K562 (cell line): ENCODE measurements at regions not wholly inside any gene's neighbourhood (a gene's known extent, or its start where the extent isn't known, plus 50 kb on each side); places are given as distances from the start of the nearest gene placed in this dataset.

Experiments used
- ATAC-seq: fragments of 200-7000 bp; cut with Tn5 transposase; 3 replicates; pipeline ENCODE4 v1.9.1; 2020; ENCODE audit warnings: moderate library complexity
- BruUV-seq: library from RNA; stranded (reverse); fragments of 400-500 nt; replicated peaks from 2 replicates; lab custom pipeline; 2021; lab: Mats Ljungman, UMichigan
- CTCF ChIA-PET: fragments of 300-600 bp; formaldehyde crosslinking; extraction: SDS; loops from one replicate; lab custom pipeline; 2021; ENCODE audit warnings: low intra/inter-chr PET ratio; lab: Yijun Ruan, JAX
- POLR2A ChIA-PET: fragments of 300-600, 350-650 bp; sonication (Branson Sonifier 250); formaldehyde crosslinking; extraction: SDS; loops from one replicate; lab custom pipeline; 2021; ENCODE audit warnings: antibody characterized with exemption, inconsistent platforms; lab: Yijun Ruan, JAX
- DNase-seq, 4 experiments: peaks; one replicate each; pipeline versions ENCODE4 v3.0.0 to v3.0.0-alpha.2; 2011 to 2018; ENCODE audit warnings: low spot score in 3 of 4, mixed read lengths in 3 of 4; ENCODE audit errors: extremely low read depth in 1 of 4
- FAIRE-seq: peaks from 2 replicates; lab custom pipeline; 2011; peaks lifted over from hg19 to GRCh38; lab: Jason Lieb, UNC
- H2AFZ ChIP-seq: 2 replicates; pipeline ENCODE4 v1.6.0; 2011; ENCODE audit warnings: low read depth, low read length, control low read depth, inconsistent platforms
- H3K27ac ChIP-seq: fragments of 200-600 bp; 3 replicates; pipeline ENCODE4 v1.8.0; 2011; ENCODE audit warnings: low read depth, mild to moderate bottlenecking, control low read depth, inconsistent platforms, low read length, moderate library complexity, mixed read lengths; ENCODE audit errors: extremely low read depth
- H3K27me3 ChIP-seq, 2 experiments: fragments of 300-600 bp in 1 of 2; 2 replicates in 1 of 2; 3 replicates in 1 of 2; pipeline versions ENCODE4 v1.6.0 to v1.8.0; 2011; ENCODE audit warnings: inconsistent platforms in 2 of 2, low read length in 2 of 2, mild to moderate bottlenecking in 1 of 2, mixed read lengths in 1 of 2, moderate library complexity in 1 of 2; ENCODE audit not compliant: control insufficient read depth in 2 of 2, insufficient read depth in 2 of 2
- H3K36me3 ChIP-seq: fragments of 300-600 bp; 3 replicates; pipeline ENCODE4 v1.8.0; 2011; ENCODE audit warnings: mild to moderate bottlenecking, low read length, inconsistent platforms; ENCODE audit not compliant: control insufficient read depth, insufficient read depth
- H3K4me1 ChIP-seq, 2 experiments: fragments of 200-600 bp in 1 of 2; replicated peaks in 1 of 2; 2 replicates in 1 of 2; 3 replicates in 1 of 2; pipeline versions ENCODE4 v1.5.1 to v1.8.0; 2011; ENCODE audit warnings: inconsistent platforms in 2 of 2, low read length in 2 of 2, mild to moderate bottlenecking in 1 of 2, mixed read lengths in 1 of 2, moderate library complexity in 1 of 2; ENCODE audit not compliant: control insufficient read depth in 2 of 2, insufficient read depth in 2 of 2
- H3K4me2 ChIP-seq: 2 replicates; pipeline ENCODE4 v1.6.1; 2011; ENCODE audit warnings: low read length, control low read depth, inconsistent platforms, mixed read lengths; ENCODE audit not compliant: insufficient read depth
- H3K4me3 ChIP-seq: fragments of 200-600 bp; sonication (generic), shearing (Covaris generic); 2 replicates; pipeline ENCODE4 v1.5.1; 2016; ENCODE audit warnings: control low read depth, inconsistent platforms
- H3K79me2 ChIP-seq: fragments of 200-600 bp; 3 replicates; pipeline ENCODE4 v1.8.0; 2011; ENCODE audit warnings: low read length, inconsistent platforms; ENCODE audit not compliant: control insufficient read depth, insufficient read depth
- H3K9ac ChIP-seq, 2 experiments: 2 replicates each; pipeline versions ENCODE4 v1.6.0 to v1.6.1; 2011; ENCODE audit warnings: low read depth in 2 of 2, low read length in 2 of 2, control low read depth in 1 of 2, inconsistent platforms in 1 of 2, mild to moderate bottlenecking in 1 of 2, mixed read lengths in 1 of 2; ENCODE audit not compliant: insufficient read depth in 1 of 2
- H3K9me1 ChIP-seq: one replicate; pipeline ENCODE4 v1.6.0; 2011; ENCODE audit warnings: inconsistent platforms, mild to moderate bottlenecking, low read length, moderate library complexity; ENCODE audit not compliant: control insufficient read depth, insufficient read depth
- H3K9me3 ChIP-seq: replicated peaks from 2 replicates; pipeline ENCODE4 v1.5.1; 2011; ENCODE audit warnings: low read depth, low read length, inconsistent platforms; ENCODE audit not compliant: control insufficient read depth, insufficient read depth
- H4K20me1 ChIP-seq: replicated peaks from 2 replicates; pipeline ENCODE4 v1.6.1; 2011; ENCODE audit warnings: low read length, inconsistent platforms, mixed read lengths; ENCODE audit not compliant: control insufficient read depth, insufficient read depth
- ARID3B ChIP-seq: fragments of 250-450 bp; sonication (Bioruptor Pico); IDR thresholded peaks from 2 replicates; pipeline ENCODE4 v1.4.0; 2020; ENCODE audit warnings: borderline replicate concordance
- EP400 ChIP-seq: fragments of 450-650 bp; IDR thresholded peaks from 2 replicates; pipeline ENCODE4 v1.6.1; 2017; ENCODE audit warnings: antibody characterized with exemption, mild to moderate bottlenecking, moderate library complexity
- ID3 ChIP-seq, 2 experiments: fragments of 250-450 bp in 1 of 2; fragments of 450-650 bp in 1 of 2; sonication (Bioruptor Pico) in 1 of 2; IDR thresholded peaks; 2 replicates each; pipeline versions ENCODE4 v1.6.1 to v1.8.0; 2016 to 2021; ENCODE audit warnings: mild to moderate bottlenecking in 2 of 2, moderate library complexity in 2 of 2, missing compliant biosample characterization in 1 of 2, missing genetic modification characterization in 1 of 2
- MTA3 ChIP-seq: fragments of 450-650 bp; formaldehyde crosslinking; IDR thresholded peaks from 2 replicates; pipeline ENCODE4 v1.6.1; 2017; ENCODE audit warnings: mild to moderate bottlenecking, borderline replicate concordance
- POLR2AphosphoS5 ChIP-seq: IDR thresholded peaks from 2 replicates; pipeline ENCODE4 v1.6.1; 2011; ENCODE audit warnings: mild to moderate bottlenecking, low read depth, low read length, moderate library complexity; ENCODE audit not compliant: control insufficient read depth, insufficient read depth
- SIX5 ChIP-seq, 2 experiments: IDR thresholded peaks; 2 replicates each; pipeline ENCODE4 v1.6.1; 2011; ENCODE audit warnings: low read length in 2 of 2, borderline replicate concordance in 1 of 2, low read depth in 1 of 2, mild to moderate bottlenecking in 1 of 2, moderate library complexity in 1 of 2; ENCODE audit not compliant: insufficient read depth in 1 of 2
- SMARCB1 ChIP-seq: IDR thresholded peaks from 2 replicates; pipeline ENCODE4 v1.6.1; 2011; ENCODE audit warnings: improper control_type of control experiment, low read depth; ENCODE audit not compliant: insufficient read length
- ZKSCAN1 ChIP-seq: fragments of 150-350 bp; IDR thresholded peaks from 2 replicates; pipeline ENCODE4 v1.6.1; 2016; ENCODE audit warnings: low read depth, low read length
- ZNF764 ChIP-seq: fragments of 250-450 bp; sonication (Bioruptor Pico); IDR thresholded peaks from 2 replicates; pipeline ENCODE4 v1.4.0; 2020; ENCODE audit warnings: low read depth, mild to moderate bottlenecking, moderate library complexity
- WGBS: fragments of 100-300 bp; shearing (Covaris generic); methylation state at CpG from one replicate; pipeline ENCODE4 v1.1.6; 2016; ENCODE audit warnings: low coverage, mixed read lengths; ENCODE audit not compliant: insufficient coverage; ENCODE audit errors: missing lambda C conversion rate; 5-methylcytosine and 5-hydroxymethylcytosine counted together
- in situ Hi-C: fragments of 300-500 bp; cut with MboI; formaldehyde crosslinking; loops from 4 replicates; pipeline ENCODE4 v1.15.0; 2018; ENCODE audit warnings: inconsistent platforms, mixed read lengths
- intact Hi-C: fragments of 100-400 bp; cut with micrococcal nuclease; formaldehyde crosslinking; loops from 2 replicates; pipeline ENCODE4 v1.14.2; 2022
- TF ChIP-seq, protein P1 (sequence below): fragments of 250-450 bp; sonication (Bioruptor Pico); IDR thresholded peaks from 2 replicates; pipeline ENCODE4 v1.8.0; 2022; ENCODE audit warnings: inconsistent platforms, mild to moderate bottlenecking, moderate library complexity, borderline replicate concordance

- TF ChIP-seq POLR2AphosphoS5: no peak
- no peak for TF ChIP-seq SMARCB1
- no peak for TF ChIP-seq ID3 (CRISPR knock-in tag; IDR thresholded peaks at IDR 0.05)
- no peak for TF ChIP-seq ID3 (tag; IDR thresholded peaks at IDR 0.05)
Observed at GRCh38 chr22:44409211-44409973, 88.6 kb downstream of the RTL6 start (continued).

DNA sequence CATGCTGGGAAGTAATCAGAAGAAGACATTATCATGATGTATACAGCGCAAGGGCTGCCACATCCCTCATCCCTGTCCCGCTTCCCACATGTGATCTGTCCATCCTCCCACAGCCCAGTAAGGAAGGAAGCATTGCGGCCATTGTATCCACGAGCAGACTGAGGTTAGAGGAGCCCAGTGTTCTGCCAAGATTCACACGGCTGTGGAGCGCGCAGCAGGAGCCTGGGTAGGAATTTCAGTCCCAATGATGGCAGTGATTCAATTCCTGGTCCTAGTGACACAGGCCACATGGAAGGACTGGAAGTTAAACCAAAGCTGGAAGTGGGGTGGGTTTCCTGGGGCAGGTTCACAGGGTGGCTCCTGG lies 89.2 kb downstream of the RTL6 start:
- peaks cover 4 to 47% of the 10 kb centered on the region in 2 experiments; a peak in 4 of 5 replicates for H3K27me3 ChIP-seq
- in situ Hi-C loops: no loop called here

More for the DNA sequence above, 89.2 kb downstream of the RTL6 start:
- ATAC-seq (no peak), FAIRE-seq (no peak), DNase-seq (no peak)
- TF ChIP-seq, protein P1, sequence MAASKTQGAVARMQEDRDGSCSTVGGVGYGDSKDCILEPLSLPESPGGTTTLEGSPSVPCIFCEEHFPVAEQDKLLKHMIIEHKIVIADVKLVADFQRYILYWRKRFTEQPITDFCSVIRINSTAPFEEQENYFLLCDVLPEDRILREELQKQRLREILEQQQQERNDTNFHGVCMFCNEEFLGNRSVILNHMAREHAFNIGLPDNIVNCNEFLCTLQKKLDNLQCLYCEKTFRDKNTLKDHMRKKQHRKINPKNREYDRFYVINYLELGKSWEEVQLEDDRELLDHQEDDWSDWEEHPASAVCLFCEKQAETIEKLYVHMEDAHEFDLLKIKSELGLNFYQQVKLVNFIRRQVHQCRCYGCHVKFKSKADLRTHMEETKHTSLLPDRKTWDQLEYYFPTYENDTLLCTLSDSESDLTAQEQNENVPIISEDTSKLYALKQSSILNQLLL (CRISPR knock-in tag): no peak
- TF ChIP-seq ZNF764 (CRISPR knock-in tag) (no peak), ARID3B (CRISPR knock-in tag) (no peak), EP400 (no peak), MTA3 (no peak), ZKSCAN1 (0 out of 2 replicates have a peak, but pooled peaks have one; percentile 0), SIX5 (IDR thresholded peaks at IDR 0.05; ENCODE audit: borderline replicate concordance in 1 of 2, insufficient read depth in 1 of 2, low read depth in 1 of 2, low read length in 2 of 2) (no peak)
- ChIA-PET CTCF (no interaction called here), POLR2A (no interaction called here)
- H4K20me1 ChIP-seq: no peaks in the 10 kb centered on the region; the same call in 1 of the 2 replicates
- H3K4me2 ChIP-seq: no peak overlapping the region
- intact Hi-C loops: no loop called here
- no TSS peak for BruUV-seq
- no peak overlapping the region for H3K27ac ChIP-seq
- no peaks in the 10 kb centered on the region for H3K36me3 ChIP-seq
- H3K9me3 ChIP-seq: no peaks in the 10 kb centered on the region
- H3K9ac ChIP-seq: no peak overlapping the region
- H3K79me2 ChIP-seq: no peaks in the 10 kb centered on the region
- H2AFZ ChIP-seq: no peak overlapping the region
- WGBS: 6% methylated on average over 6 of the region's 7 CpGs
- no peak overlapping the region for H3K4me3 ChIP-seq
- no peaks in the 10 kb centered on the region for H3K4me1 ChIP-seq
- no peaks in the 10 kb centered on the region for H3K9me1 ChIP-seq
